Ovary (tissue), 3 donors: ENCODE measurements at regions not wholly inside any gene's neighbourhood (a gene's known extent, or its start where the extent isn't known, plus 50 kb on each side); places are given as distances from the start of the nearest gene placed in this dataset.

Experiments
- CTCF ChIP-seq, 3 donors: fragments of 450-650 bp in 2 of 3; fragments of 200-600 bp in 1 of 3; IDR thresholded peaks; one replicate each; pipeline versions ENCODE4 v1.5.1 to v1.8.0; 2016 to 2022; ENCODE audit warnings: antibody characterized with exemption in 3 of 3, mild to moderate bottlenecking in 1 of 3
- POLR2A ChIP-seq: fragments of 450-650 bp; IDR thresholded peaks from one replicate; pipeline ENCODE4 v1.6.1; 2017; ENCODE audit warnings: antibody characterized with exemption, mild to moderate bottlenecking, moderate library complexity
- donor health status: DM: no; HTN: no; CAD: no.

DNA sequence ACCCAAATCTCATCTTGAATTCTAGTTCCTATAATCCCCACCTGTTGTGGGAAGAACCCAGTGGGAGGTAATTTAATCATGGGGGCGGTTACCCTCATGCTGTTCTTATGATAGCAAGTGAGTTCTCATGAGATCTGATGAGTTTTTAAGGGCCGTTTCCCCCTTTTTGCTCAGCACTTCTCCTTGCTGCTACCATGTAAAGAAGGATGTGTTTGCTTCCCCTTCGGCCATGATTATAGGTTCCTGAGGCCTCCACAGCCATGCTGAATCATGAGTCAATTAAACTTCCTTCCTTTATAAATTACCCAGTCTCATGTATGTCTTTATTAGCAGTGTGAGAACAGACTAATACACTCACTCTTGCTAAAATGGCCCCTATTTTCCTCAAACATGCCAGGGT is 374.7 kb downstream of the TUSC7 start:
- TF ChIP-seq CTCF (IDR thresholded peaks at IDR 0.05) = no peak
- TF ChIP-seq POLR2A = no peak
